Stimulated activated CD8-positive, alpha-beta memory T cell treated with anti-CD3 and anti-CD28 coated beads, Interleukin-4, amount 100 ng/mL, for 24 hours (primary cell): ENCODE measurements at regions not wholly inside any gene's neighbourhood (a gene's known extent, or its start where the extent isn't known, plus 50 kb on each side); places are given as distances from the start of the nearest gene placed in this dataset.
"Not testable (repeated sequence)": the region's sequence is repeated elsewhere in the genome, so short reads cannot be mapped to it uniquely, and the experiment has no call there.

ENCODE experiments used
- DNase-seq: peaks from one replicate; pipeline ENCODE4 v3.0.0-alpha.2; 2020; ENCODE audit warnings: low read depth

DNA sequence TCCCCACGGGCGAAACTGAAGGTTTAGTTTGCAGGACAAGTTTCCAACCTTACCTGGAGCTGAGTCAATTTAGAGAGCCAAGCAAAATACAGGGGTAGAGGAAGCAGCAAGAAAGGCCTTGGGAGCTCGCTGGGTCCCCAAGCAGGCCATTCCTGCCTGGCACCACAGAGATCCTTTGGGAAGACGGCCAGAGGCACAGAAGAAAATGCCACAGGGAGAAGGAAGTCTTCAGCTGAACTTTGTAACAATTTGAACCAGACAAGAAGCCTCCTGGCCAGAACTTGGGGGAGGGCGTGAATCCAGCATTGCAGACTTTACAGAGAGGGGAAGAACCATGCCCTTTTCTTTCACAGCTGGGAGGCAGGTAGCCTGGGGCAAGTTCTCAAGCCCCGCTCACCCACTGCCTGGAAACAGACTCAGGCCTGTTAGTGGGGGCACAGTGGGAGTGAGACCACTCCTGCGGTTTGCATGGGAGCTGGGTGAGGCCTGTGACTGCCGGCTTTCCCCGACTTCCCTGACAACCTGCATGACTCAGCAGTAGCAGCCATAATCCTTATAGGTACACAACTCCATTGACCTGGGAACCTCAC lies 259.4 kb downstream of the SETD4 start:
- DNase-seq, result not testable (repeated sequence)

GRCh38 chr21:35796844-35797243 lies 263.5 kb downstream of the SETD4 start:
- no peak for DNase-seq

- not testable (repeated sequence) for DNase-seq
Observed at GRCh38 chr21:35794527-35794926, 265.8 kb downstream of the SETD4 start.

- no peak for DNase-seq
Observed at GRCh38 chr21:35792569-35793305, 267.6 kb downstream of the SETD4 start.

- no peak for DNase-seq
Observed at GRCh38 chr21:35791541-35792325, 268.6 kb downstream of the SETD4 start.

DNA sequence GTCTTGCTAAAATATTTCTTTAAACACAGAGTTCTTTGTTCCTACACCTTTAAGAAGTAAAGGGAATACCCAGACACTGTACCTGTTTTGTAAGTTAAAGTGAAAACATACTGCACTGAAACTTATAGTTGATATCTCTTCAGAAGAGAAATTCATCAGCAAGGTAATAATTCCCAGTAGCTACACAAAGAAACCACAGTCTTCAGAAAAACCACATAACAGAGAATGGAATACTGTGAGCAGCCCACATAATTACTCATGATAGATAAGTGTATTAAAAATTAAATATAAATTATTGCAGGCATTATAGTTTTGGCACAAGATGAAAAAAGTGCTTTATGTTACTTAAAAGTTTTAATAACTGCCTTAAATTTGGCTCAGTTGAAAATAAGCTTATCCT lies 276.6 kb downstream of the SETD4 start:
- no peak for DNase-seq

- DNase-seq, result no peak
Observed at GRCh38 chr21:35782667-35783066, 277.7 kb downstream of the SETD4 start.

DNA sequence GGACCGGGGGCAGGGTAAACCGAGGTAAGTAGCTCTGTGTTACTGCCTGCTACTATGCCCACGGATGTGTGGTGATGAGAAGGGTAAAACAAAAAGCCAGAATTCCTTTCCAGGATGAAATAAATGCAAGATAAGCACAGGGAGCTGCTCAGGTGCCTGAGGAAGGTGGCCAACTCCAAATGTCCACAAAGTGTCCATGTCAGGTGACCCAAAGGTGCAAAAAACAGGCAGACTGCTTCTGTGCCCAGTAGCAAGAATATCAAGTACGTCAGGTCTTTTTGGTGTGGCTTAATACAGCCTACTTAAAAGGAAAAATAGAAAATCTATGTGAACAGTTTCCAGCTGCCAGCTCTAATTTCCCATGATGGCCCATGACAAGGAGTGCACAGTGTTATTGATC lies 279.3 kb downstream of the SETD4 start:
- no peak for DNase-seq

GRCh38 chr21:35779690-35780570 lies 280.4 kb downstream of the SETD4 start:
- DNase-seq, result no peak

GRCh38 chr21:35779167-35779566 lies 281.2 kb downstream of the SETD4 start:
- DNase-seq, result no peak

DNA sequence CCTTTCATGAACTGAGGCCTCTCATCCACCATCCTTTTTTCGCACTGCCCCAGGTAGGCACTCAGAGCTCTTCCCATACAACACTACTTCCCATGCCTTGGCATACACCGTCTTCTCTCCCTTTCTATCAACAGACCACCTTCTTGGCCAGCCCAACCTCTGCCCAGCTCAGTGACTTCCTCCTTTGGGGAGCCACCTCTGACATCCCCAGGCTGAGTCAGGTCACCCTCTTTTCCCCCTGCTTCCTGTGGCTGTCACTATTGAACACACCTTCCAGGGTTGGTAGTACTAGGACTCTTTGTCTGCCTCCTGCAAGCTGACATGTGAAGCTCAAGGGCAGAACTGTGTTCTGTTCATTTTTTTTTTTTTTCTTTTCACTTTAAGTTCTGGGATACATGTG lies 283.2 kb downstream of the SETD4 start:
- no peak for DNase-seq

GRCh38 chr21:35775778-35776544 lies 284.4 kb downstream of the SETD4 start:
- no peak for DNase-seq

- DNase-seq, result no peak
Observed at GRCh38 chr21:35770101-35770945, 290.0 kb downstream of the SETD4 start.

DNA sequence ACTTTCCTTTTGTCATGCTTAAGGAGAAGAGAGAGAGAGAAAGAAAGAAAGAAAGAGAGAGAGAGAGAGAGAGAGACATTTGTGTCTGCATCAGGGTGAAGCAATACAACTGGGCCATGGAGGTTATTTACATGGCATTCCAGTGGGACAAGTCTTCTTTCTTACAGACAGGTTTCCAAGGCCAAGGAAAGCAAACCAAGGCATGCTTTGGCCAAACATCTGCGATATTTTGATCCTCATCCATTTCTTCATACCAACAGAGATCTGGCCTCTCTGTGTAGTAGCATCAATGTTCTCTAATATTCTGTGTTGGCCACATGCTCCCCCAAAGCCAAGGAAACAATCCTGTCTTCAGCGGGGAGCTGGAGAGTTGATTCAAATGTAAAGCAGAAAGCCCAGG lies 292.1 kb downstream of the SETD4 start:
- no peak for DNase-seq

DNA sequence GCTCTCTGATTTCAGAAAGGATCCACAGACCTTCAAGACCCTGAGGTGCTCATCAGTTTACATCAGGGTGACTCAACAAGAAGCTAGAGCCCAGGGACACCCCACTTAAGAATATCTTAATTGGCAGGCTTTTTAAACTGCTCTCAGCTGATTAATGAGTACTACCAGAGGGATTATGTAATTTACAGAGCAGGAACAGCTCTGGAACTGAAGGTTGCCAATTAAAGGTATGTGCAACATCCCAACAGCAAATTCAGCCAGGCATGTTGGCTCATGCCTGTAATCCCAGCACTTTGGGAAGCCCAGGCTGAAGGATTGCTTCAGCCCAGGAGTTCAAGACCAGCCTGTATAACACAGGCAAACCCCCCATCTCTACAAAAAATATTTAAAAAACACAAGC lies 295.7 kb downstream of the SETD4 start:
- DNase-seq, result no peak

GRCh38 chr21:35764077-35764476 lies 296.2 kb downstream of the SETD4 start:
- no peak for DNase-seq

DNA sequence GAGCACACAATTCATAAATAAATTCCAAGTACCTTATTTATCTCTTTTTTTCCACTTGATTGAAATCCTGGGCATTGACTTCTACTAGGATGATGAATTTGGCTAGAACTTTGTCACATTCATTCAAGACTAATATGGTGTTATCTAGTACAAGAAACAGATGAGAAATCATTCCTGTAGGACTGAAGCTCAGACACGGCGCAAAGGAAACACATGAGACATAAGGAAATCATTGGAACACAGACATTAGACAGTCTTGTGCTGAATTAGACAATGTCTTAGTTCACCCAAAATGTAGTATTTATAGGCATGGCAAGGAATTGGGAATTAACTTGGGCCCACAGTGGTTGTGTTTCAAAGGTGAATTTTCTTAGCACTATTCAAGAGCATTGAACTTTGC lies 305.7 kb downstream of the SETD4 start:
- DNase-seq, result no peak

- DNase-seq, result no peak
Observed at GRCh38 chr21:35753308-35753707, 307.0 kb downstream of the SETD4 start.

DNA sequence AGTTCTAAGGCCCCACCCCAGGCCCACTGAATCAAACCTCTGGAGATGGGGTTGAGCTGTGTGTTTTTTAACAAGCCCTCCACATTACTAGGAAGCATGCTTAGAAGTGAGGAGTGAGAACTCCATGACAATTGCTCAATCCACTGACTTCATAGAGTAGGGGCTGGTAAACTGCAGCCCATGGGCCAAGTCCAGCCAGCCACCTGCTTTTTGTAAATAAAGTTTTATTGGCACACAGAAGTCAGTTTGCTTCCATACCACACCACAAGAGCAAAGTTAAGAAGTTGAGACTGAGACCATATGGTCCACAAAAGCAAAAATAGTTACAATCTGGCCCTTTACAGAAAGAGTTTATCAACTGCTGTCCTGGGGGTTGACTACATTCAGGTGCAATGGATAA lies 309.2 kb downstream of the SETD4 start:
- no peak for DNase-seq

DNA sequence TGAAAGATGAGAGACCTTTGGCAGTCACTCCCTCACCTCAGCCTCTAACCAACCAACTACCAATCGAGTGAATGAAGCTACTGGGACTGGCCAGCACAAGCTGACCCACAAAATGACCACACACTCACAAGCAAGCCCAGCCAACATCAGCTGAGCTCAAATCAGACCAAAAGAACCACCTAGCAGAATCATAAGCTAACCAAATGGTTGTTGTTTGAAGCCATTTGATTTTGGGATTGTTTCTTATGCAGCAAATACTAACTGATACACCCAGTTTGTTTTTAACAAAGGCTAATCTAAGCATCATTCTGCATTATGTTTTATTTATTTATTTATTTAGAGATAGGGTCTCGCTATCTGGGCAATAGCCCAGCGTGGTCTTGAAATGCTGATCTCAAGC lies 310.4 kb downstream of the SETD4 start:
- DNase-seq, result no peak
